Stimulated activated memory B cell treated with anti-CD40 and anti-IgM and Interleukin-4, amounts not matched to agents 10 μg/mL and 1 μg/mL and 100 μg/mL, for 72 hours (primary cell): ENCODE measurements at regions not wholly inside any gene's neighbourhood (a gene's known extent, or its start where the extent isn't known, plus 50 kb on each side); places are given as distances from the start of the nearest gene placed in this dataset.

ENCODE experiments used
- ATAC-seq: fragments of 150-1000 bp; cut with Tn5 transposase; 2 replicates; pipeline ENCODE4 v1.10.0; 2021
- H3K27ac Mint-ChIP-seq: one replicate; pipeline ENCODE4 v1.8.0; 2022; ENCODE audit warnings: mild to moderate bottlenecking, mixed read lengths
- H3K27me3 Mint-ChIP-seq: one replicate; pipeline ENCODE4 v1.8.0; 2022; ENCODE audit warnings: mixed read lengths
- H3K36me3 Mint-ChIP-seq: one replicate; pipeline ENCODE4 v1.8.0; 2022; ENCODE audit warnings: mixed read lengths
- H3K4me1 Mint-ChIP-seq: one replicate; pipeline ENCODE4 v1.8.0; 2022; ENCODE audit warnings: mixed read lengths
- H3K4me3 Mint-ChIP-seq: one replicate; pipeline ENCODE4 v1.8.0; 2022; ENCODE audit warnings: mild to moderate bottlenecking, moderate library complexity, mixed read lengths
- H3K9me3 Mint-ChIP-seq: one replicate; pipeline ENCODE4 v1.8.0; 2022; ENCODE audit warnings: mixed read lengths

- no peak for ATAC-seq
- H3K27ac Mint-ChIP-seq: no peak overlapping the region
- H3K27me3 Mint-ChIP-seq: no peaks in the 10 kb centered on the region
- peaks cover 5% of the 10 kb centered on the region for H3K9me3 Mint-ChIP-seq
- H3K36me3 Mint-ChIP-seq: no peaks in the 10 kb centered on the region
- no peaks in the 10 kb centered on the region for H3K4me1 Mint-ChIP-seq
- no peak overlapping the region for H3K4me3 Mint-ChIP-seq
Measured at GRCh38 chr5:30331534-30331933, 862.0 kb upstream of the CDH6 start.

GRCh38 chr5:30325795-30326194 lies 867.7 kb upstream of the CDH6 start:
- no peaks in the 10 kb centered on the region for H3K9me3 Mint-ChIP-seq
- no peaks in the 10 kb centered on the region for H3K4me1 Mint-ChIP-seq
- no peak for ATAC-seq
- H3K4me3 Mint-ChIP-seq: no peak overlapping the region
- H3K27ac Mint-ChIP-seq: no peak overlapping the region
- no peaks in the 10 kb centered on the region for H3K36me3 Mint-ChIP-seq
- no peaks in the 10 kb centered on the region for H3K27me3 Mint-ChIP-seq

- Mint-ChIP-seq H3K27me3 (no peaks in the 10 kb centered on the region), H3K9me3 (no peaks in the 10 kb centered on the region), H3K4me3 (no peak overlapping the region), H3K36me3 (no peaks in the 10 kb centered on the region), H3K27ac (no peak overlapping the region), H3K4me1 (no peaks in the 10 kb centered on the region)
- no peak for ATAC-seq
Measured at GRCh38 chr5:30324083-30324482, 869.4 kb upstream of the CDH6 start.

GRCh38 chr5:30287890-30288289 lies 905.6 kb upstream of the CDH6 start:
- Mint-ChIP-seq H3K27me3 (no peaks in the 10 kb centered on the region), H3K27ac (no peak overlapping the region), H3K4me1 (no peaks in the 10 kb centered on the region), H3K36me3 (no peaks in the 10 kb centered on the region), H3K9me3 (peaks cover 13% of the 10 kb centered on the region), H3K4me3 (no peak overlapping the region)
- ATAC-seq: no peak

- Mint-ChIP-seq H3K4me1 (no peaks in the 10 kb centered on the region), H3K27me3 (no peaks in the 10 kb centered on the region), H3K27ac (no peak overlapping the region), H3K36me3 (no peaks in the 10 kb centered on the region), H3K4me3 (no peak overlapping the region), H3K9me3 (peaks cover 18% of the 10 kb centered on the region)
- no peak for ATAC-seq
Measured at GRCh38 chr5:30279237-30279636, 914.2 kb upstream of the CDH6 start.

- no peak overlapping the region for H3K4me3 Mint-ChIP-seq
Measured at GRCh38 chr5:30267026-30267425, 926.5 kb upstream of the CDH6 start.

GRCh38 chr5:30239331-30240022 lies 954.0 kb upstream of the CDH6 start:
- peaks cover 3% of the 10 kb centered on the region for H3K9me3 Mint-ChIP-seq

More at GRCh38 chr5:30267026-30267425, 926.5 kb upstream of the CDH6 start:
- Mint-ChIP-seq H3K27ac (no peak overlapping the region), H3K9me3 (peaks cover 16% of the 10 kb centered on the region), H3K4me1 (no peaks in the 10 kb centered on the region), H3K36me3 (no peaks in the 10 kb centered on the region), H3K27me3 (no peaks in the 10 kb centered on the region)
- no peak for ATAC-seq

GRCh38 chr5:30237189-30237588 lies 956.3 kb upstream of the CDH6 start:
- Mint-ChIP-seq H3K27me3 (no peaks in the 10 kb centered on the region), H3K4me3 (no peak overlapping the region), H3K27ac (no peak overlapping the region), H3K4me1 (no peaks in the 10 kb centered on the region), H3K9me3 (peaks cover 3% of the 10 kb centered on the region), H3K36me3 (no peaks in the 10 kb centered on the region)
- no peak for ATAC-seq

More at GRCh38 chr5:30239331-30240022, 954.0 kb upstream of the CDH6 start:
- Mint-ChIP-seq H3K4me3 (no peak overlapping the region), H3K4me1 (no peaks in the 10 kb centered on the region), H3K27me3 (no peaks in the 10 kb centered on the region), H3K36me3 (no peaks in the 10 kb centered on the region), H3K27ac (no peak overlapping the region)
- no peak for ATAC-seq

- H3K9me3 Mint-ChIP-seq: peaks cover 22% of the 10 kb centered on the region
- no peak overlapping the region for H3K4me3 Mint-ChIP-seq
- H3K36me3 Mint-ChIP-seq: no peaks in the 10 kb centered on the region
- H3K4me1 Mint-ChIP-seq: no peaks in the 10 kb centered on the region
- no peak for ATAC-seq
- H3K27me3 Mint-ChIP-seq: no peaks in the 10 kb centered on the region
- H3K27ac Mint-ChIP-seq: no peak overlapping the region
Measured at GRCh38 chr5:30209755-30210154, 983.7 kb upstream of the CDH6 start.

GRCh38 chr5:30197662-30198061 lies 995.8 kb upstream of the CDH6 start:
- H3K4me1 Mint-ChIP-seq: no peaks in the 10 kb centered on the region
- H3K27me3 Mint-ChIP-seq: no peaks in the 10 kb centered on the region
- H3K9me3 Mint-ChIP-seq: peaks cover 3% of the 10 kb centered on the region
- H3K36me3 Mint-ChIP-seq: no peaks in the 10 kb centered on the region
- no peak overlapping the region for H3K27ac Mint-ChIP-seq
- H3K4me3 Mint-ChIP-seq: no peak overlapping the region
- no peak for ATAC-seq

- no peaks in the 10 kb centered on the region for H3K36me3 Mint-ChIP-seq
- no peak overlapping the region for H3K27ac Mint-ChIP-seq
- no peaks in the 10 kb centered on the region for H3K4me1 Mint-ChIP-seq
- no peak for ATAC-seq
- no peak overlapping the region for H3K4me3 Mint-ChIP-seq
- no peaks in the 10 kb centered on the region for H3K27me3 Mint-ChIP-seq
- H3K9me3 Mint-ChIP-seq: peaks cover 3% of the 10 kb centered on the region
Measured at GRCh38 chr5:30195036-30195435, 998.5 kb upstream of the CDH6 start.

- no peaks in the 10 kb centered on the region for H3K4me1 Mint-ChIP-seq
- peaks cover 3% of the 10 kb centered on the region for H3K9me3 Mint-ChIP-seq
- no peak overlapping the region for H3K4me3 Mint-ChIP-seq
- ATAC-seq: no peak
- H3K27me3 Mint-ChIP-seq: no peaks in the 10 kb centered on the region
- no peaks in the 10 kb centered on the region for H3K36me3 Mint-ChIP-seq
- H3K27ac Mint-ChIP-seq: no peak overlapping the region
Measured at GRCh38 chr5:30194595-30194994, 998.9 kb upstream of the CDH6 start.

- H3K36me3 Mint-ChIP-seq: no peaks in the 10 kb centered on the region
- H3K27me3 Mint-ChIP-seq: no peaks in the 10 kb centered on the region
- ATAC-seq: no peak
- no peak overlapping the region for H3K27ac Mint-ChIP-seq
- H3K9me3 Mint-ChIP-seq: no peaks in the 10 kb centered on the region
- no peak overlapping the region for H3K4me3 Mint-ChIP-seq
- no peaks in the 10 kb centered on the region for H3K4me1 Mint-ChIP-seq
Measured at GRCh38 chr5:30183795-30184194, 1009.7 kb upstream of the CDH6 start.

GRCh38 chr5:30156156-30156555 lies 1037.3 kb upstream of the CDH6 start:
- Mint-ChIP-seq H3K27me3 (no peaks in the 10 kb centered on the region), H3K9me3 (peaks cover 3% of the 10 kb centered on the region), H3K27ac (no peak overlapping the region), H3K36me3 (no peaks in the 10 kb centered on the region), H3K4me1 (no peaks in the 10 kb centered on the region), H3K4me3 (no peak overlapping the region)
- ATAC-seq: no peak

- no peaks in the 10 kb centered on the region for H3K4me1 Mint-ChIP-seq
- peaks cover 3% of the 10 kb centered on the region for H3K9me3 Mint-ChIP-seq
Measured at GRCh38 chr5:30152431-30152830, 1041.1 kb upstream of the CDH6 start.

GRCh38 chr5:30150231-30150630 lies 1043.3 kb upstream of the CDH6 start:
- H3K36me3 Mint-ChIP-seq: no peaks in the 10 kb centered on the region
- peaks cover 3% of the 10 kb centered on the region for H3K9me3 Mint-ChIP-seq
- H3K4me1 Mint-ChIP-seq: no peaks in the 10 kb centered on the region
- no peak overlapping the region for H3K27ac Mint-ChIP-seq
- no peak overlapping the region for H3K4me3 Mint-ChIP-seq
- no peaks in the 10 kb centered on the region for H3K27me3 Mint-ChIP-seq
- ATAC-seq: no peak

More at GRCh38 chr5:30152431-30152830, 1041.1 kb upstream of the CDH6 start:
- no peak for ATAC-seq
- Mint-ChIP-seq H3K27me3 (no peaks in the 10 kb centered on the region), H3K4me3 (no peak overlapping the region), H3K27ac (no peak overlapping the region), H3K36me3 (no peaks in the 10 kb centered on the region)
